ENCODE measurements at regions not wholly inside any gene's neighbourhood (a gene's known extent, or its start where the extent isn't known, plus 50 kb on each side); places are given as distances from the start of the nearest gene placed in this dataset.

DNA sequence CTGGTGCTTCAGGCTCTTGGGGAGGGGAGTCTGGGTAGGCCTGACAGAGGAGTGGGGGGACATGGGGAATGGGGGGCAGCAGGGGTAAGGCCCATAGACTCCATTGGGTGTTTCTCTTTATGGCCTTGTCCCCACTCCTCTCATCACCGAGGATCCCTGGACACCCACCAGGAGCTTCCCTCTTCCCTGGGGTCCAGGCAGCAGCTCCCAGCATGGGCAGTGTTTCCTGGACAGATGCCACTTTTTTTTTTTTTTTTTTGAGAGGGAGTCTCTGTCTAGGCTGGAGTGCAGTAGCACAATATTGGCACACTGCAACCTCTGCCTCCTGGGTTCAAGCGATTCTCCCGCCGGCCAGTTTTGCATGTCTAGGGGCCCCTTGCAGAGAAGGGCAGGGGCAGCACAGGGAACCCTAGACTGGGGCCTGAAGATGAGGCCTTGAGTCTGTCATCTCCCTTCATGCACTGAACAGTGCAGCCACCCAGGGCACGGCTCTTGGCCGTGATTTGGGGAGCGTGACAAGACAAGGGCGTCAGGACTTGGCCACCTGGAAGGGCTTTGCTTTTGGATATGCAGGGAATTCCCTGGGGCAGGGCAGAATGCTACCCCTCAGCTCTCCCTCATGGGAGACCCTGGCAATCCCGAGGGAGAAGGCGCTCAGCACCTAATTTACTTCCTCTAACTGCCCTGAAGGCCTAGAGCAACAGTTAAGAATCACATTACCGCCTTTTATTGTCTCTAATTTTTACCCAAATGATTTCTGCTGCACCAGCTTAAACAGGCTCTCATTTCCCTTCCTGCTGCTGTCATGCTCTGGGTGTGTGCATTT lies 213.9 kb upstream of the ZNF536 start:
- TF ChIP-seq, protein P1, sequence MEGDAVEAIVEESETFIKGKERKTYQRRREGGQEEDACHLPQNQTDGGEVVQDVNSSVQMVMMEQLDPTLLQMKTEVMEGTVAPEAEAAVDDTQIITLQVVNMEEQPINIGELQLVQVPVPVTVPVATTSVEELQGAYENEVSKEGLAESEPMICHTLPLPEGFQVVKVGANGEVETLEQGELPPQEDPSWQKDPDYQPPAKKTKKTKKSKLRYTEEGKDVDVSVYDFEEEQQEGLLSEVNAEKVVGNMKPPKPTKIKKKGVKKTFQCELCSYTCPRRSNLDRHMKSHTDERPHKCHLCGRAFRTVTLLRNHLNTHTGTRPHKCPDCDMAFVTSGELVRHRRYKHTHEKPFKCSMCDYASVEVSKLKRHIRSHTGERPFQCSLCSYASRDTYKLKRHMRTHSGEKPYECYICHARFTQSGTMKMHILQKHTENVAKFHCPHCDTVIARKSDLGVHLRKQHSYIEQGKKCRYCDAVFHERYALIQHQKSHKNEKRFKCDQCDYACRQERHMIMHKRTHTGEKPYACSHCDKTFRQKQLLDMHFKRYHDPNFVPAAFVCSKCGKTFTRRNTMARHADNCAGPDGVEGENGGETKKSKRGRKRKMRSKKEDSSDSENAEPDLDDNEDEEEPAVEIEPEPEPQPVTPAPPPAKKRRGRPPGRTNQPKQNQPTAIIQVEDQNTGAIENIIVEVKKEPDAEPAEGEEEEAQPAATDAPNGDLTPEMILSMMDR (IDR thresholded peaks at IDR 0.05; ENCODE audit: control insufficient read depth, insufficient read depth, low read depth, low read length, missing control alignments): no peak
- no peak for DNase-seq (ENCODE audit: low read depth)

GRCh38 chr19:30158893-30159245 lies 213.3 kb upstream of the ZNF536 start:
- H3K4me3 ChIP-seq (ENCODE audit: control insufficient read depth, low read depth, low read length): no peak overlapping the region
- DNase-seq (ENCODE audit: low read depth): no peak
- TF ChIP-seq, protein P1 (IDR thresholded peaks at IDR 0.05; ENCODE audit: control insufficient read depth, insufficient read depth, low read depth, low read length, missing control alignments): no peak

More for the DNA sequence above, 213.9 kb upstream of the ZNF536 start:
- no peak overlapping the region for H3K4me3 ChIP-seq (ENCODE audit: control insufficient read depth, low read depth, low read length)

GRCh38 chr19:30159636-30160035 lies 212.5 kb upstream of the ZNF536 start:
- no peak overlapping the region for H3K4me3 ChIP-seq (ENCODE audit: control insufficient read depth, low read depth, low read length)
- TF ChIP-seq, protein P1 (IDR thresholded peaks at IDR 0.05; ENCODE audit: control insufficient read depth, insufficient read depth, low read depth, low read length, missing control alignments): no peak
- no peak for DNase-seq (ENCODE audit: low read depth)

GRCh38 chr19:30160426-30160825 lies 211.8 kb upstream of the ZNF536 start:
- TF ChIP-seq, protein P1 (IDR thresholded peaks at IDR 0.05; ENCODE audit: control insufficient read depth, insufficient read depth, low read depth, low read length, missing control alignments): no peak
- no peak for DNase-seq (ENCODE audit: low read depth)

DNA sequence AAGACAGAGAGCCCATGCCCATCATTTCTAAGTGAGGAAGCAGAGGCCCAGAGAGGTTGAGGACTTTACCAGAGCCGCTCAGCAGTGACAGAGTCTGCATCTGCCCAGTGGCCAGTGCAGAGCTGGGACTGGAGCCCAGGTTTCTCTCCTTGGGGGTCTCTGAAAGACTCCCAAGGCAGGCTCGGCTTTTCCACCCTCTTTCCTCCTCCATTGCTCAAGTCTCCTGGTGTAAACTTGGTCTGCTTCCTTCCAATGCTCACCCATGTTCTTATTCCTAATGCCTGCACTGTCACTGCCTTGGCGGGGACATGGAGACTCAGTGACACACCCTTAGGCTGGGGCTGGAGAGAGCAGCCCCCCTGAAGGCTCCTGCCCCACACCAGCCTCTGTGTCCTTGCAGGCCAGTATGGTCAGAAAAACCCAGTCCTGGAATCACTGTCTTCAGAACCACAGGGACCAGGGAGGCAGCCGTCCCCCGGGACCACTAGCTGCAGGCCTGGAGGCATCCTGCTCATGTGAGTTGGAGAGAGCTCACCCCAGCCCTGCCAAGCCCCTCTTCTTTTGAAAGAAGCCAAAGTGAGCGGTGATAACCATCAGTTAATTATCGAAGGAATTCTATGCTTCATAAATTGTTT lies 211.0 kb upstream of the ZNF536 start:
- no peak for DNase-seq (ENCODE audit: low read depth)
- no peak overlapping the region for H3K4me3 ChIP-seq (ENCODE audit: control insufficient read depth, low read depth, low read length)
- TF ChIP-seq, protein P1 (IDR thresholded peaks at IDR 0.05; ENCODE audit: control insufficient read depth, insufficient read depth, low read depth, low read length, missing control alignments): no peak

More at GRCh38 chr19:30160426-30160825, 211.8 kb upstream of the ZNF536 start:
- H3K4me3 ChIP-seq (ENCODE audit: control insufficient read depth, low read depth, low read length): no peak overlapping the region

DNA sequence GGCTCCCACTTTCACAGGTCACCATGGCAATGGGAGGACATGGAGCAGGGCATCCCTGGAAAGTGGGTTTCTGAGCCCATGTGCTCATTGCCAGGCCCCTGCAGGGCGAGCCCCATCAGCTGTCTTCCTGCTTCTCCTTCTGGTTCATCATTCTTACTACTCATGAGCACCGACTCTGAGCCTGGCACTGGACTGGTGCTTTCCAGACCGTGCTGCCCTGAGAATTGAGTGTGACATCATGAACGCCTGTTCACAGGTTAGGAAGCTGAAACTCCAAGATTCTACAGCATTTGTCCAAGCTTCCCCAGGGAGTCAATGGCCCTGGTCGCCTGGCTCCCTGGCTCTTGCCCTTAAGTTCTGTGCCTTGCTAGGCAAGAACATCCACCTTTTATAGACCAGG lies 210.4 kb upstream of the ZNF536 start:
- no peak overlapping the region for H3K4me3 ChIP-seq (ENCODE audit: control insufficient read depth, low read depth, low read length)
- TF ChIP-seq, protein P1 (IDR thresholded peaks at IDR 0.05; ENCODE audit: control insufficient read depth, insufficient read depth, low read depth, low read length, missing control alignments): no peak
- no peak for DNase-seq (ENCODE audit: low read depth)
